Fibroblast of peridontal ligament (primary cell): ENCODE measurements at regions not wholly inside any gene's neighbourhood (a gene's known extent, or its start where the extent isn't known, plus 50 kb on each side); places are given as distances from the start of the nearest gene placed in this dataset.

Source experiments
- DNase-seq: peaks from one replicate; pipeline ENCODE4 v3.0.0-alpha.2; 2010; ENCODE audit errors: extremely low read depth

GRCh38 chr4:123266221-123266620 lies 130.4 kb upstream of the SPRY1 start:
- no peak for DNase-seq

GRCh38 chr4:123278755-123279154 lies 117.8 kb upstream of the SPRY1 start:
- peak; percentile 25 for DNase-seq

GRCh38 chr4:123283371-123283895 lies 113.2 kb upstream of the SPRY1 start:
- no peak for DNase-seq

- DNase-seq: peak; percentile 78
Measured at GRCh38 chr4:123284168-123284567, 112.4 kb upstream of the SPRY1 start.

GRCh38 chr4:123286903-123287466 lies 109.6 kb upstream of the SPRY1 start:
- no peak for DNase-seq

- DNase-seq: no peak
Measured at GRCh38 chr4:123288309-123289025, 108.1 kb upstream of the SPRY1 start.

GRCh38 chr4:123291329-123291728 lies 105.3 kb upstream of the SPRY1 start:
- peak; percentile 18 for DNase-seq

- no peak for DNase-seq
Measured at GRCh38 chr4:123297836-123298235, 98.8 kb upstream of the SPRY1 start.

- DNase-seq: peak; percentile 27
Measured at GRCh38 chr4:123298261-123298660, 98.3 kb upstream of the SPRY1 start.

- no peak for DNase-seq
Measured at GRCh38 chr4:123298801-123299200, 97.8 kb upstream of the SPRY1 start.

GRCh38 chr4:123299212-123299691 lies 97.3 kb upstream of the SPRY1 start:
- peak; percentile 97 for DNase-seq

- no peak for DNase-seq
Measured at GRCh38 chr4:123300222-123301039, 96.2 kb upstream of the SPRY1 start.

GRCh38 chr4:123301923-123302322 lies 94.7 kb upstream of the SPRY1 start:
- DNase-seq: no peak

GRCh38 chr4:123304151-123304964 lies 92.2 kb upstream of the SPRY1 start:
- DNase-seq: no peak

- DNase-seq: no peak
Measured at GRCh38 chr4:123305736-123306135, 90.9 kb upstream of the SPRY1 start.

GRCh38 chr4:123306769-123307168 lies 89.8 kb upstream of the SPRY1 start:
- no peak for DNase-seq

GRCh38 chr4:123308667-123309066 lies 87.9 kb upstream of the SPRY1 start:
- DNase-seq: no peak

GRCh38 chr4:123312116-123312515 lies 84.5 kb upstream of the SPRY1 start:
- DNase-seq: no peak

GRCh38 chr4:123312951-123313592 lies 83.5 kb upstream of the SPRY1 start:
- no peak for DNase-seq

- no peak for DNase-seq
Measured at GRCh38 chr4:123315617-123316016, 81.0 kb upstream of the SPRY1 start.

- no peak for DNase-seq
Measured at GRCh38 chr4:123317211-123317610, 79.4 kb upstream of the SPRY1 start.
